SW 1271 (cell line): ENCODE measurements at regions not wholly inside any gene's neighbourhood (a gene's known extent, or its start where the extent isn't known, plus 50 kb on each side); places are given as distances from the start of the nearest gene placed in this dataset.

Experiments
- DNase-seq, 2 experiments: peaks; one replicate each; lab custom pipeline; 2025; lab: John Stamatoyannopoulos, UW

DNA sequence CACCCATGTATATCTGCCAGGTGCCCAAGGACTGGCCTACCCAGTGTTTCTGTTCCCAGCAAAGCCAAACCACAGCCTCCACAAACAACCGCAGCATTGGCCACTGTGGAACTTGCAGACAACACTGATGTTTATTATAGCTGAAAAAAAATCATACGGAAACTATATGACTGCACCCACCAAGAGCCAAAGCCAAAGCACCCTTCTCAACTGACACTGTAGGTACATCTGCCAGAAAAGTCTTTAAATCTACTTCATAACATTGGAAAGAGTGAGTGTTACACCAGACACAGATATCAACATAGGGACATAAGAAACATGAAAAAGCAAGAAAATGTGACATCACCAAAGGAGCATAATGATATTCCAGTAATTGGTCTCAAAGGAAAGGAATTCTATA, 428.0 kb downstream of the PSAT1 start:
- no peak for DNase-seq

DNA sequence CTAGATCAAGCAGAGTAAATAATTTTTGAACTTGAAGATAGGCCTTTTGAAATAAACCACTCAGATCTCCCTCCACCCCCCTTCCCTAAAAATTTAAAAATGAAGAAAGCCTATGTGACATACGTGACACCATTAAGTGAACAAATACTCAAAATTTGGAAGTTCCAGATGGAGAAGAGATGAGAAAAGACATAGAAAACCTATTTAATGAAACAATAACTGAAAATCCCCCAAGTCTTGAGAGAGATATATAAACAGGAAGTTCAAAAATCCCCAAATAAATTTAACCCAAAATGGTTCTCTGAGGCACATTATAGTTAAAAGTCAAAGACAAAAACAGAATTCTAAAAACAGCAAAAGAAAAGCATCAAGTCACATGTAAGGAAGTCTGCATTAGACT, 428.6 kb downstream of the PSAT1 start:
- no peak for DNase-seq

DNA sequence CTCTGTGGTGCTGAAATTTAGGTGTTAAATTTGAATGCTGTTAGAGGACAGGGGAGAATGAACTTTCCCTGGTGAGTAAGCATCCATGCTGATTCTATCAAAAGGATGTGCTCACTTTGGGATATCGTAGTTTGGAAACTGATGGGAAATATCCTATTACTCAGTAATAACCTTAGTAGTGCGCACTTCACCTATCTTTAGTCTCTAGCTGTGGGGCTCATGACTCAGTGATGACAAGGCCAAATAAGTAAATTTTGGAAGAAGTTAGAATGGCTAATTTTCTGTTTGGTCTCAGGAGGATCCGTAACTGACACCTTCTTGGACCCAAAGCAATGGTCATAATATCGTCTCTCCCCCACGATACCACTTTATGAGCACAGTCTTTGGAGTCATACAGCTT, 448.4 kb downstream of the PSAT1 start:
- no peak for DNase-seq

DNA sequence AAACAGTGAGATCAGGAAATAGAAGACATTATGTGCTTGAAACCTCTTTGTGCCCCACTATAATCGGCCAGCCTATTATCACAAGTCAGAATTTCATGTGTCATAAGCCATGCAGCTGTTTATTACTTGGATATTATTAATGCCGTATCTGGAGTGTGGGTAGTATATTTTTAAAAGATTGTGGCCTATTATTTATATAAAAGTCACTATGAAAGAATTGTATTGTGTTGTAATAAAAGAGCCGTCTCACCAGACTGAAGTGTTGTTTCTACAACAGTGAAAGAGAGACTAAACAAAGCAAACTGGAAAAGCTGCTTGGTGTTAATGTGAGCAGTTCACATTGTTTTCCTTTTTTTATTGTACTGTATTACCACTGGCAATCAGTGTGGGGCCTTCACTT, 449.1 kb downstream of the PSAT1 start:
- no peak for DNase-seq

DNA sequence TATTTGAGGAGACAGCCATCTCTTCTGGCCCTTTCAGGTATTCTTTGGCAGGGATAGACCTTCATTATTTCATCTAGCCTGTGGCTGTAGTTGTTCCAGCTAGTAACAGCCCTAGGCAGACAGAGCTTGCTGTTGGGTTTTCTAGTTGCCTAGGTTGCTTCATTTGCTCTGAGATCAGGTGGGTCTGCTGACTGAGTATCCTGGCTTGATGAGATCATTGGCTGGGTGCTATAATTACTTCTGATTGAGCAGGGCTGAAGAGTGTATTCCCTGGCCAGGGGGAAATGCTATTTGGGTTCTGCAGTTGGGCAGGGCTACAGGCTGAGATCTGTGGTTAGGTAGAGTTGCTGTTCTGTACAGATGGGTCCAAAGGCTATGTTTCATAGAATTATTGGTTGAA, 456.1 kb downstream of the PSAT1 start:
- no peak for DNase-seq

DNA sequence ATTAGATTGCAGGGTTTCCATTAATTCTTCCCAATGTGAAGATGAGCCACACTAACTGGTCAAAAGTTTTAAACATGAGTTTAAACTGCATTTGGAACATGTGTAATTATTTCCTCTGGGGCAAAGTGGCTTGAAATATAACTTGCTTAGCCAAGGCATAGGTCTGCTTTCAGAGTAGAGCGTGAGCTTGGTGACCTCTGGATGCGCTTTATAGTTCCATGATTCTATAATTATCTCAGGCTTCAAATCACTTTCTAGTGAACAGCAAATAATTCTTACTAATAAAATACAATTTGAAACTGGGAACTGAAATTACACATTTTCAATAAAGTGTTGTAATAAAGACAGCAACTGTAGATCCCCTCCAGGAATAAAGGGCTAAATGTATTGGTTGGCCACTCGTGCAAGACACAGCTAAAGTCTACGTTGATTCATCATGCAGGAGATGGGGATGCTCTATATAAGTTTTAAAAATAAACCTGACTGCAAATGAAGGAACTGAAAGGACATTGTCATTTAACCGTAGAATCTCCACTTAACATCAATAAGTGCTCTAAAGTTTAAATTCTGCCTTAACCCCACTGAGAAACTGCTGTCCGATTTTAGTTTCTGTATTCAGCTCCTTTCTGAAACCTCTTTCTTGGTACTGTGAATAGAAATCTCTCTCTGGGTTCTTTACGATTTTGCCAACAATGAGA, 460.0 kb downstream of the PSAT1 start:
- no peak for DNase-seq

DNA sequence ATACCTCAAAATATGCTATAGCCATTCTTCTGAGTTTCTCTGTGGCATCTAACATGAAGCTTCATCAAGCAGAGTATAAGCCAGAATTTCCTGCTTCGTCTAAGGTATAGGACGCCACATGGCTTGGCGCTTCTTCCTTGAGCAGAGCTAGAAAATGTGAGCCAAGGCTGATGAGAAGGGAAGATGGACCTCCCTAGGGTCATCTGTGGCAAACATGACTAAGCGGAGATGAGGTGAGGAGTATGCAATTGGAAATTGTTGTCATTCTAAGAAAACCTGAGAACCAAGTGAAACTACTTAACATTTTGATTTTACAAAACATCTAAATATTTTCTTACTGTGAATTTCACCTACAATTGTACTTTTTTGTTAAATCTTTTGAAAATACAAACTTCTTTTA, 466.5 kb downstream of the PSAT1 start:
- DNase-seq, result no peak

DNA sequence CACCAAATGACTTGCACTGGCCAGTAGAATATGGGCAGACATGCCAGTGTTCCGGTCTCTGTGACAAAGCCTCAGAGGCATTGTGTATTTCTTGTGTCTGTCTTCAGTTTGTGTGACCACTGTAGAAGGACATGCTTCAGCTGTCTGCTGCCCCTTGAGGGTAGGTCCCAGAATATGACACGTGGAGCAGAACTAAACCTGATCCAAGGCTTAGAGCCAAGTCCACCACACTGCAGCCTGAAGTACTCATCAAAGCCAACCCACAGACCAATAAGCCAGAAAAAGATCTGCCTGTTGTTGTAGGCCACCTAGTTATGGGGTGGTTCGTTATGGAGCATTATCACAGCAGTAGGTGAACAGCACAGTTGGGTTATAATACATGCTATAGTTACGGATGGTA, 468.9 kb downstream of the PSAT1 start:
- DNase-seq, result no peak

DNA sequence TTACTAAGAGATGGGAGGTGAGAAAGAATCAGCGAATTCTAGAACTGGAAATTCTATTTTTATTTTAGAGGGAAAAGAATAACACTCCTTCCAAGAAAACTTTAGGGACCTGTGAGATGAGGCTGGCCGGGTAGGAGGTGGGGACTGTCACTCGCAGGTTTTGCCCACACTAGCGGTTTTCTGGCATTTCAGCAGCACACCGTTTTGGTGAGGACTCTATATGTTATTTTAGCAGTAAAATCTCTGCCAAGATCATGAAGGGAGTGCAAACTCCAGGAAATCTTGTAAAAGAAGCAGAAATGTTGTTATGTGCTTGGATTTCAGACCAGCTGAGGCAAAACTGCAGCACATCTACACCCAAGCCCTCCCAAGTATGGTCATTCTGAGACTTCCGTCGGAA, 470.6 kb downstream of the PSAT1 start:
- no peak for DNase-seq

DNA sequence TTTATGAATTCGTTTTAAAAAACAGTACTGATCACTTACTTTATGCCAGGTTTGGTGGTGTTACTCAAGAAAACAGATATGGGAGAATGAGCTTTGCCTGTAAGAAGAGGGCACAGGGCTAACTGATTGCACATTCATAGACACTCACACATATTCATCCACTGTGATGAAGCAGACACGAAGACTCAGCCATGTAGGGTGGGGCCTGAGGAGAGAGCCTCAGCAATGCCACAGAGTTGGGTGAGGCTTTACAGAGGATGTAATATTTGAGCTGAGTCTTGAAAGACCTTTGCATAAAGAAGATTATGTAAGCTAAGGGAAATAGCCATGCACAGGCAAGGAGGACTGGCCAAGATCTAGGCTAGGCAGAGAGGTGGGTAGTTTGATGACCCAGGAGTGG, 472.8 kb downstream of the PSAT1 start:
- DNase-seq, result no peak

DNA sequence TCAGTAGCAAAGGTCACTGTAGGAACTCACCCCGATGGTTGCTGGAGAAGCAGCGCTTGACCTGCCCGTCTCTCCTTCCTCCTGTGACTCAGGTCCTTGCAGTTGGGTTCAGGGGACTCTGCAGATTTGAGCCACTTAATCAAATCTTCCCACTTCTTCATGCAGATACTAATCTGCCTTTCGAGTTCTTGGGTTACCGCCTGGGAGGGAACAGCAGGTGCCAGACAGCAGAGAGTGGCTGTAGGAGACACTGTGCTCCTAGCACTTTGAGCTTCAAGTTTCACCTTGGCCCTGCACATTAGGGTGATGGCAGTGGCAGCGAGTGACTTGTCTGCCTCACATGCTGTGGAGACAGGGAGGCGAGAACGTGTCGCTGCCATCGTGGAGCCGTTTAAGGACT, 478.3 kb downstream of the PSAT1 start:
- no peak for DNase-seq

DNA sequence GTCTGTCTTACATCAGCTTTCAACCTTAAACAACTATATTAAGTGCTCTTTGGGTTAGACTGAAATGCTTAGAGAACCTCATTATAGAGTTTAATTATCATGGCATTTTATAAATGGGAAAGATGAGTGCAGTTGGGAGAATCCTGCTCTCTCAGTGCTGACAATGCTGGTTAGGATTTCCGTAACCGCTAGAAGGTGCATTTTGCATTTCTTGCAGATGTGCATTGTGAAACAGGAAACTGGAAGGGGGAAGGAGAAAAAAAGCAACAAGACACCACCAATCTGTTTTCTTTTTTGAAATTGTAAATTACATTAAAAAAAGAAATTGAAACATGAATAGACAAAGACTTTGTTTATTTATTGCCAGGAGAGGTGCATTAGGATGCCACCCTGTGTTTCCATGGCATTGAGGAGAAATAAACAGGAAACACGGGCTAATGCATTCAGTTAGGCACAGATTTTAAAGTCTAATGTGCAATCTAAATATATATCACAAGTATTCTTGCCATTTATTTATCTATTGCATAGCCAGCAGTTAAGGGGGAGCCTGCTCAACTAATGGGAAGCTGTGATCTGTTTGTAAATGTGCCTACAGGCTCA, 478.9 kb downstream of the PSAT1 start:
- DNase-seq, result no peak

DNA sequence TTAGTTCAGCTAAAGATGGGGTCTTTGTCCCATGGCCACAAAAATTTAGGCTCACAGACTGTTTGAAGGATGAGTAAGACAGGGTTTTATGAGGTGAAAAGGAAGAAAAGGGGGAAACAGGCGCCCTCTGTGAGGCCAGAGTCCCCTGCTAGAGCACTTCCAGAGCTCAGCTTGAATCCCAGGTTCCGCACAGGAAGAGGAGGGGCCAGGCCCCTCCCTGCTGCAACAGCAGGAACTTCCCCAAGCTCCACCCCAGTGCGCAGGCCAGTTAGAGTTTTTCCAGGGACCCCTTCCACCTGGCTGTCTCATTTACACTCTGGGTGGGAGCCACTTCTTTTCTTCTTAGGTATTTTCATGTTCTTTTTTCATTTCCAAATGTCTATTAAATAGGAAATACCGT, 480.8 kb downstream of the PSAT1 start:
- no peak for DNase-seq

DNA sequence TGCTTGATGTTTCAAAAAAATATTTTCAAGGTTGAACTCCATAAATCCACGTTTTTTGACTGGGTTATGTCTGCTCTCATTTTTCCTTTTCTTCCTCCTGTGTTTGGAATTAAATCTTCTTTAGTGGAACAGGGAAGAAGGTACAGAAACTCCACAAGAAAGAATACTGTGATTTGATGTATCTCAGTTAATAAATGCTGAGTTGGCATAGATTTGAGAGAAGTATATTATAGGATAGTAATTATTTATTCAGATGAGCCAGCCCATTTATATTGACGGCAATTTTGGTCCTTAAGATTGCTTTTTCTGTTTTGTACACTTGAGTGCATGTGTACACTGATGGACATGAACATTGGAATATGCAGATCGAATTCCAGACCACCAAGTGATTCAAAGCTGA, 481.4 kb downstream of the PSAT1 start:
- no peak for DNase-seq

DNA sequence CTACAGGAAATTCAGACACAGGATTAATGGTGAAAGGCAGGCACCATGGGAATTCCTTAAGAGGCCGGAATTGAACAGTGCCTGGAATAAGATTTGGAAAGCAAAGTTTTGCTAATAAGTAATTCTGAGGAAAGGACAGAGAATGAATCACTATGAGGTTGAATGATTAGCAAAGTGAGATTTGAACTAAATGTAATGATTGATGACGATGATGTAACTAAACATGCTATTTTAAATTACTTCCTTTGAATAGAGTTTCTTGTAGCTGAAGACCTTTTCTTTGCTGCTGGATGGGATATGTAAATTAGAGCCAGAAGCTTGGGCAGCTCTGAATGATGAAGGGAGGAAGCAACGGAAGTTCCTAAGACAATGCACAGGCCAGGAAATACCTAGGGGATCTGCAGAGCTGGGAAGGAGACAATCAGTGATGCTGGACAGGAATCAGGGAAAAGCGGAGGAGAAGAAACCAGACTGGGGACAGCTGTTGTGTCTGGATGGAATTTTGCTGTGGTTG, 482.0 kb downstream of the PSAT1 start:
- DNase-seq, result no peak

DNA sequence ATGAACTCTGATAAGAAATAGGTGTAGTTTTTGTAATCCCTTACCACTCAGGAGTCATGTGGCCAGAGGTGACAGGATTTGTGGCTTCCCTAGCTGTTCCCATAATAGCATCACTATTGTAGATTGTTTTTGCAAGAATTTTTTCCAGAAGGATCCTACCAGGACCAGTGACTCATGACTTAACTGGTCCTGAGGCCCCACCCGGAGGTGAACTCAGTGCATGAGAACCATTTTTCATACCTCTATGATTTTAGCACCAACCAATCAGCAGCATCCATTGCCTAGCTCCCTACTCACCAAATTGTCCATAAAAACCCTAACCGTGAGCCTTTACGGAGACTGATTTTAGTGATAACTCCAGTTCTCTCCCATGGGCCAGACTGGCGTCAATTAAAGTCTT, 484.8 kb downstream of the PSAT1 start:
- no peak for DNase-seq

DNA sequence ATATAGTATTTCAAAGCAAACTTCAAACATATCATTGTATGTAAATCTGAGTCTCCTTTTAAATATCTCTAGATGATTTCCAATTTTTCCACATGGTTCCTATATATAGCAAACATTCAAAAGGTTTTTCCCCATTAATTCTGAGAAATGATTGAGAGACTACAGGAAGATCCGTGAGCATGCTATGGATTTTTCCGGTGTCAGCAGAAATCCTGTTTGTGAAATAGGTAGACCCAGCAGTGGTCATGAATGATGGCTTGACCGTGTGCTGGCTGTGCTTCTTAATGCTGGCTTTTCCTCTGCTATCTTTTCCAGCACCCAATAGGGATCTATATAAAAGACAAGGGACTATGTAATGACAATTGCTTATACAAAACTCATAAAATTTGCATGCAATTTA, 485.3 kb downstream of the PSAT1 start:
- no peak for DNase-seq

DNA sequence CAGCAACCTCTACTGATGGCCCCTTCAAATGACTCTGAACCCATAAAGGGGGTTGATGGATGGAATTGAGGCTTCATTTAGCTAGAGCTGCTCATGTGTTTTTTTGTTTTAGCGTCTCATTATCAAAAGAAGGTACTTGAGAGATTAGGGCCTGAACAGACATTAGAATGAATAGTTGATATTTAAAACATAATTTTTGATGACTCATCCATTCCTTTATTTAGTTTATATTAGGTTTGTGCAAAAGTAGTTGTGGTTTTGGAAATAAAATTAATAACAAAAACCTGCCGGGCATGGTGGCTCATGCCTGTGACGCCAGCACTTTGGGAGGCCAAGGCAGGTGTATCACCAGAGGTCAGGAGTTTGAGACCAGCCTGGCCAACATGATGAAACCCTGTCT, 485.9 kb downstream of the PSAT1 start:
- no peak for DNase-seq

DNA sequence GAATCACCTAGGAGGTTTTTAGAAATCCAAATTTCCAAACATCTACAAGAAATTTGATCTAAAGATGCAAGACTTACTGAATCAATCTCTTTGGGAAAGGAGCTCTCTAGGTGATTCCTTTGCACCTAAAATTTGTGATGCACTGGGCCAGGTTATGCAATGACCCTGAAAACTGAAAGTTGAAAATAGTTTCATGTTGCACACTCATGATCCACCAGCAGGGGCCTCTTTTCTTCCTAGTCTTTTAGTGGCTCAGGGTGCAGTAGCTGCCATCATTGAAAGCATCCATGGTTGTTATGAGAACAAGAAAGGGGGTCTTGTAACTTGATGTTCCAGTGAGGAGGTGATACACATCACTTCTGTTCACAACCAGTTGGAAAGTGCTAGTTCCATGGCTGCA, 486.8 kb downstream of the PSAT1 start:
- no peak for DNase-seq

DNA sequence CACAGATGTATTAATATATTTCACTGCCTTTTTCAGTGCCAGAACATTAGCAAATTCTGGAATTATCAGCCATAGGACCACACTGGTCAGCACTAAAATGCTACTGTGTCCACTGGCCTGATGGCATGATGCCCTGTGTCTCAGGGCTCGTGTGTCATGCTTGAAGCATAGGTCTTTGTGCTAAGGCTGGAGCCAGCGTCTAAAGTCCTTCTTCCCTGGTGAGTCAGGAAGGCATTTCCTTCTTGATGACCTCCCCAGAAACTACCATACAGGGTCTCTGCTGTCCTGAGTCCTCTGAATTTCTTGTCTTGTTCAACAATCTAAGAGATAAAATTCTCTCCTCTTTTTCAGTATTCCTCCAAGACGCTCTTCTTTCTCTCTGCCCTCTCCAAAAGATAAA, 489.9 kb downstream of the PSAT1 start:
- DNase-seq, result no peak

DNA sequence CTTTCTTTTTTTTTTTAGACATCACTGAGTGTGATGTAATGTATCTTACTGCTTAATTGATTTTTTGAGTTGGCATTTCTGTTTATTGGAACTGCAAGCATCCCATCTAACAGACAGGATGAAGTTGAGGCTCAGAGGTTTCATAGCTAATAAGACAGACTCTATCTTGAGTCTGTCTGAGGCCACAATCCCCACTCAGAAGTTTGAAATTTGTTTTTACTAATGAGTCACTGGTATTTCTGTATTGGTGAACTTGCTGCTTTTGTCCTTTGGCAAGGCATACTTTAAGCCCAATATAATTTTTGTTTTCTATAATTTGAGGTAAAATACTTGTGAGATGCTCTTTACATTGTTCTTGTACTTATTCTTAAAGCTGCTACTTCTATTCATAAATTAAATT, 491.2 kb downstream of the PSAT1 start:
- no peak for DNase-seq

DNA sequence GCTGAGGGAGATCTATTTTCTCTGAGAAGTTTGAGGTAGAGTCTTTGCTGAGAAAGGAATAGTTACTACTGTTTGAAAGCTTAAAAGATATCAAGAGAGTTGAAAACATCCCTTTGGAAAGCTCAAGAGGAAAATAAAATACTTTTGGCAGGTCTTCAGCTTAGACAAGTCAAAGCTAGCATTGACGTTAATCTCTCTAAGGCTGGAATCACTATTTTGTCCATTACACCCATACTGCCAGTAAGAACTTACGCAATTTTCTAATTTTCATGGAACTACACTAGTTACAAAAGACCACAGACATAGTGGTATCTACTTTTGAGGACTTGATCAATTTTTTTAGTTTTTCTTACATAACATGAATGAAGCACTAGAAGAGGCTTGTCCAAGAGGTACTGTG, 494.9 kb downstream of the PSAT1 start:
- DNase-seq, result no peak

DNA sequence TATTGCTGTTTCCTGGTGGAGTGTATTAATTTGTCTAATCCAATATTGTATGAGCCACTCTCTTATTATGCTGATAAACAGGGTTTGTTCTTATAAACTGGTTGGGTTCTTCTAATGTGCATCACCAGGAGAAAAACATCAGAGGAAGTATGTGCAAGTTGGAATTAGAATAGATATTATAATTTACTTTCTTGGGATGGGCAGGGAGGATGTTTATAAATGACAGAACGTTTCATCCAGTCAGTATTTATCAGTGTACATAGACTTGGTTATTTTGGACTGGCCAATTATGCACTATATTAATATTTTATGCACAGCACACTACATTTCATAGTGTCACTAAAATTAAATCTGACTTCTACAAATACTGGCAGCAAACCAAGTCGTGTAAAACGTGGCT, 495.8 kb downstream of the PSAT1 start:
- DNase-seq, result no peak

DNA sequence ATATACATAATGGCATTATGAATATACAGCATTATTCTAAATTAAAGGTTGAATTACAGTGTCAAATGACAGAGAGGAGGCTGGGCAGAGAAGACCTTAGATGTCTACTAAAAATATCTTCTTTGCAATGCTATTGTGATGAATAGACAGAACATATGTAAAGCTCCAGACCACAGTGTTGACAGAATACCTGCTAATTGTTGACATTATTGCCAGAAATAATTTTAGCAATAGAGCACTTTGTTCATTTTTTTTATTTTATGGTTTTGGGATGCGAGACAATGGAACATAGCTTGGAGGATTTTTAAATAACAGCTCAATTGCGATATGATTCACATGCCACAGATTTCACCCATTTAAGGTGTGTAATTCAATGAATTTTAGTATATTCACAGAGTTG, 508.8 kb downstream of the PSAT1 start:
- no peak for DNase-seq
